ENCODE measurements at regions not wholly inside any gene's neighbourhood (a gene's known extent, or its start where the extent isn't known, plus 50 kb on each side); places are given as distances from the start of the nearest gene placed in this dataset.
"Not testable (repeated sequence)": the region's sequence is repeated elsewhere in the genome, so short reads cannot be mapped to it uniquely, and the experiment has no call there.

- DNase-seq (ENCODE audit: low read depth in 1 of 2, low spot score in 1 of 2), result no peak
Observed at GRCh38 chr10:4177791-4178190, 392.8 kb upstream of the KLF6 start.

- no peak for DNase-seq (ENCODE audit: low read depth in 1 of 2, low spot score in 1 of 2)
Observed at GRCh38 chr10:4176500-4177281, 391.7 kb upstream of the KLF6 start.

GRCh38 chr10:4174197-4174596, 389.2 kb upstream of the KLF6 start:
- DNase-seq (ENCODE audit: low read depth in 1 of 2, low spot score in 1 of 2), result no peak

- no peak for DNase-seq (ENCODE audit: low read depth in 1 of 2, low spot score in 1 of 2)
Observed at GRCh38 chr10:4170633-4171314, 385.8 kb upstream of the KLF6 start.

- no peak for DNase-seq (ENCODE audit: low read depth in 1 of 2, low spot score in 1 of 2)
Observed at GRCh38 chr10:4170181-4170580, 385.2 kb upstream of the KLF6 start.

GRCh38 chr10:4169448-4169847, 384.4 kb upstream of the KLF6 start:
- no peak for DNase-seq (ENCODE audit: low read depth in 1 of 2, low spot score in 1 of 2)

GRCh38 chr10:4167216-4167615, 382.2 kb upstream of the KLF6 start:
- DNase-seq (ENCODE audit: low read depth in 1 of 2, low spot score in 1 of 2), result no peak

- DNase-seq (ENCODE audit: low read depth in 1 of 2, low spot score in 1 of 2), result no peak
Observed at GRCh38 chr10:4162571-4163286, 377.7 kb upstream of the KLF6 start.

GRCh38 chr10:4159173-4159572, 374.2 kb upstream of the KLF6 start:
- DNase-seq (ENCODE audit: low read depth in 1 of 2, low spot score in 1 of 2), result no peak

GRCh38 chr10:4154191-4154715, 369.2 kb upstream of the KLF6 start:
- DNase-seq (ENCODE audit: low read depth in 1 of 2, low spot score in 1 of 2), result no peak

GRCh38 chr10:4151466-4151865, 366.5 kb upstream of the KLF6 start:
- DNase-seq (ENCODE audit: low read depth in 1 of 2, low spot score in 1 of 2), result no peak

- no peak for DNase-seq (ENCODE audit: low read depth in 1 of 2, low spot score in 1 of 2)
Observed at GRCh38 chr10:4150676-4151075, 365.7 kb upstream of the KLF6 start.

GRCh38 chr10:4149460-4149859, 364.5 kb upstream of the KLF6 start:
- DNase-seq (ENCODE audit: low read depth in 1 of 2, low spot score in 1 of 2), result not testable (repeated sequence)

- no peak for DNase-seq (ENCODE audit: low read depth in 1 of 2, low spot score in 1 of 2)
Observed at GRCh38 chr10:4147245-4147644, 362.2 kb upstream of the KLF6 start.

- no peak for DNase-seq (ENCODE audit: low read depth in 1 of 2, low spot score in 1 of 2)
Observed at GRCh38 chr10:4144817-4145216, 359.8 kb upstream of the KLF6 start.

GRCh38 chr10:4141471-4141870, 356.5 kb upstream of the KLF6 start:
- DNase-seq (ENCODE audit: low read depth in 1 of 2, low spot score in 1 of 2), result no peak

GRCh38 chr10:4138146-4138721, 353.2 kb upstream of the KLF6 start:
- DNase-seq (ENCODE audit: low read depth in 1 of 2, low spot score in 1 of 2), result no peak

GRCh38 chr10:4137299-4137698, 352.3 kb upstream of the KLF6 start:
- DNase-seq (ENCODE audit: low read depth in 1 of 2, low spot score in 1 of 2), result no peak

- no peak for DNase-seq (ENCODE audit: low read depth in 1 of 2, low spot score in 1 of 2)
Observed at GRCh38 chr10:4136121-4136520, 351.1 kb upstream of the KLF6 start.

- no peak for DNase-seq (ENCODE audit: low read depth in 1 of 2, low spot score in 1 of 2)
Observed at GRCh38 chr10:4132216-4132556, 347.2 kb upstream of the KLF6 start.

- no peak for DNase-seq (ENCODE audit: low read depth in 1 of 2, low spot score in 1 of 2)
Observed at GRCh38 chr10:4131407-4132215, 346.6 kb upstream of the KLF6 start.

Data from activated T-helper 1 cell treated with anti-CD3 and anti-CD28 coated beads, Interleukin-2, amount 50 U/mL, for 16 hours (primary cell).